VCaP (cell line): ENCODE measurements at regions not wholly inside any gene's neighbourhood (a gene's known extent, or its start where the extent isn't known, plus 50 kb on each side); places are given as distances from the start of the nearest gene placed in this dataset.
"Not testable (repeated sequence)": the region's sequence is repeated elsewhere in the genome, so short reads cannot be mapped to it uniquely, and the experiment has no call there.

ENCODE experiments used
- H3K27ac ChIP-seq: fragments of 450-650 bp; 2 replicates; pipeline ENCODE4 v1.5.1; 2017
- TF ChIP-seq, protein P1 (sequence below): fragments of 450-650 bp; conservative IDR thresholded peaks from 2 replicates; pipeline ENCODE4 v1.5.1; 2017; ENCODE audit warnings: mild to moderate bottlenecking, moderate library complexity

DNA sequence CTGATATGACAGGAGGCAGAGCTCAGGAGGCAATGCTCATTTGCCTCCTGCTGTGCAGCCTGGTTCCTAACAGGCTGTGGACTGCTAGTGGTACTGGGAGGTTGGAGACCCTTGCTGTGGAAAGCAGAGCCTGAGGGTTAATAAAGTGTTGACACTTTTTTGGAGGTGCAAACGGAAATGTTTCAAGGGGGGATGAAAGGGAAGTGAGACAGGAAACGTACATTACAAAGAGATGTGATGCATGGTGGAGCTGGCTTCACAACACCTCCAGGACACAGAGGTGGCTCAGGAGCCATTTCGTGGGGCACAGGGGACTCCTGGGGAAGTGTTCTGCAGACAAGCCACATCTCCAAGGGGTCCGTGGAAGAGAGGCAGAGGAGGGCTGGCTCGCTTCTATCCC lies 137.6 kb upstream of the SVIL start:
- no peak overlapping the region for H3K27ac ChIP-seq
- TF ChIP-seq, protein P1, sequence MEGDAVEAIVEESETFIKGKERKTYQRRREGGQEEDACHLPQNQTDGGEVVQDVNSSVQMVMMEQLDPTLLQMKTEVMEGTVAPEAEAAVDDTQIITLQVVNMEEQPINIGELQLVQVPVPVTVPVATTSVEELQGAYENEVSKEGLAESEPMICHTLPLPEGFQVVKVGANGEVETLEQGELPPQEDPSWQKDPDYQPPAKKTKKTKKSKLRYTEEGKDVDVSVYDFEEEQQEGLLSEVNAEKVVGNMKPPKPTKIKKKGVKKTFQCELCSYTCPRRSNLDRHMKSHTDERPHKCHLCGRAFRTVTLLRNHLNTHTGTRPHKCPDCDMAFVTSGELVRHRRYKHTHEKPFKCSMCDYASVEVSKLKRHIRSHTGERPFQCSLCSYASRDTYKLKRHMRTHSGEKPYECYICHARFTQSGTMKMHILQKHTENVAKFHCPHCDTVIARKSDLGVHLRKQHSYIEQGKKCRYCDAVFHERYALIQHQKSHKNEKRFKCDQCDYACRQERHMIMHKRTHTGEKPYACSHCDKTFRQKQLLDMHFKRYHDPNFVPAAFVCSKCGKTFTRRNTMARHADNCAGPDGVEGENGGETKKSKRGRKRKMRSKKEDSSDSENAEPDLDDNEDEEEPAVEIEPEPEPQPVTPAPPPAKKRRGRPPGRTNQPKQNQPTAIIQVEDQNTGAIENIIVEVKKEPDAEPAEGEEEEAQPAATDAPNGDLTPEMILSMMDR: no peak

DNA sequence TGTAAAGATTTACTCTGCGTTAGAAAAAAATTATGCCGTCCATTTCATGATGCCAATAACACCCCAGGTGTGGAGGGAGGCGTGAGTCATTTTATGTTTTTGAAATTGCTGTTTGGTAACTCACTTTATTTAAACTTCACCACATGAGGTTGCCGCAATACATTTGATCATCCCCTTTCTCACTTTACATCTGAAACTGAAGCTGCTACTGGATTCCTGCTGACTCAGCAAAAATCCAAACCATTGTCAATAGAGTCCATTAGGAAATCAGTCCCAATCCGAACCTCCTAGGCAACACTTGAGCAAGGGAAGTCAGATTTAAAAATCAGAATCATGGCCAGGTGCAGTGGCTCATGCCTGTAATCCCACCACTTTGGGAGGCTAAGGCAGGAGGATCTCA lies 136.6 kb upstream of the SVIL start:
- TF ChIP-seq, protein P1: no peak
- H3K27ac ChIP-seq: no peak overlapping the region

DNA sequence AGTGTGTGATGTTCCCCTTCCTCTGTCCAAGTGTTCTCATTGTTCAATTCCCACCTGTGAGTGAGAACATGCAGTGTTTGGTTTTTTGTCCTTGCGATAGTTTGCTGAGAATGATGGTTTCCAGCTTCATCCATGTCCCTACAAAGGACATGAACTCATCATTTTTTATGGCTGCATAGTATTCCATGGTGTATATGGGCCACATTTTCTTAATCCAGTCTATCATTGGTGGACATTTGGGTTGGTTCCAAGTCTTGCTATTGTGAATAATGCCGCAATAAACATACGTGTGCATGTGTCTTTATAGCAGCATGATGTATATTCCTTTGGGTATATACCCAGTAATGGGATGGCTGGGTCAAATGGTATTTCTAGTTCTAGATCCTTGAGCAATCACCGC lies 134.5 kb upstream of the SVIL start:
- not testable (repeated sequence) for H3K27ac ChIP-seq

GRCh38 chr10:29767968-29768367 lies 133.2 kb upstream of the SVIL start:
- TF ChIP-seq, protein P1: no peak
- H3K27ac ChIP-seq: no peak overlapping the region

DNA sequence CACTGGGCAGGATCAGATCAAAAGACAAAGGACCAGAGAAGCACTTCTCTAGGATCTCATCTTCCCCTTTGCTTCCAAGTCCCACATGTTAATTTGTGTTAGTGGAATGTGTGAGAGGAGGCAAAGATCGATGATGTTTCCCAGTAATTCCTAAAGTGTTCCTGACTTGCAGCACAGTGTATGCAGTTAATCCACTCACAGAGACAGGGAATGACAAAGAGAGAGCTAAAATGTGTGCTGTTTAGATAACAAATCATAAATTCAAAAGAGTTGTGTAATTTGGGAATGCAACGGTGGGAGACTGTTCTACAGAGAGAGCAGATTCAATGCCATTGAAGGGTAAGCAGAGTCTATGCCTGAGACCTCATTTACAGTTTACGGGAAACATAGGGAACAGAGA lies 132.0 kb upstream of the SVIL start:
- TF ChIP-seq, protein P1: no peak
- no peak overlapping the region for H3K27ac ChIP-seq

DNA sequence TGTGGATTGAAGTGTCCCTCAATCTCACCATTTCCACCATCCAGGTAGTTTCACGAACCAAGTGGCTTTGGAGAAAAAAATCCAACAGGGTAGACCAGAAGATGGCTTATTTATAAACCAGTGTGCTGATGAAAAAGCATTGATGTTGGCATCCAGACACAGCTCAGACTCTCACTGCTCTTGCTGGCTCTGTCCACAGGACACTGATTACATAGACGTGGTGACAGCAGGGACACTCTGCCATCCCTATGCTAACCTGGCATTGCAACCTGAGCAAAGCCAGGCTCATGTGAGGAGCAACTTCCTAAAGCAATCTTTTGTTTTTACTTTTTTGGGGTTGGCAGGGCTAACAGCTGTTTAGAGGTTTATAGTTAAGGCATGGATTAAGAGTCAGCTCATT lies 130.6 kb upstream of the SVIL start:
- no peak overlapping the region for H3K27ac ChIP-seq
- TF ChIP-seq, protein P1: no peak

GRCh38 chr10:29763396-29763795 lies 128.6 kb upstream of the SVIL start:
- TF ChIP-seq, protein P1: no peak
- no peak overlapping the region for H3K27ac ChIP-seq

DNA sequence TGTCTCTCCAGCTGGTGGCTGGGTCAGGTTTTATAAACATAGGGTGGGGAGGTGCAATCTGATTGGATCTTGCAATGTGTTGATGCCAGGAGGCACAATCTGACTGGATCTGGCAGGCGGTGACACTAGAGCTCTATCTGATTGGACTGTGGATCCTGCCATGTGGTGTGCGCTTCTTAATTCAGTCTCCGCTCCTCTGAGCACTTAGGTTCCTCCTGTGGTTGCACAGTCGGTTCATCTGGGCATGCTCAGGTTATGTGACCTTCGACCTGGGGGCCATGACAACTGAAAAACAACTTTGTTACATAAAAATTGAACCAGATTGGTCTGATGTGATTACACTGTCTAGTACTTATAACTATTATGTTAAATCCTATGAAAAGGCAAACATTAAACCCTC lies 127.1 kb upstream of the SVIL start:
- no peak overlapping the region for H3K27ac ChIP-seq
- TF ChIP-seq, protein P1: no peak
